Lower lobe of right lung (tissue), 2 donors: ENCODE measurements at regions not wholly inside any gene's neighbourhood (a gene's known extent, or its start where the extent isn't known, plus 50 kb on each side); places are given as distances from the start of the nearest gene placed in this dataset.

Source experiments
- ATAC-seq, 2 donors: fragments of 200-7000 bp; cut with Tn5 transposase; one replicate each; pipeline ENCODE4 v1.9.1; 2020 to 2022; ENCODE audit warnings: mild to moderate bottlenecking in 2 of 2, moderate library complexity in 2 of 2
- DNase-seq: peaks from one replicate; pipeline ENCODE4 v3.0.0-alpha.2; 2020
- H3K27ac ChIP-seq: fragments of 200-600 bp; one replicate; pipeline ENCODE4 v1.8.0; 2022
- H3K27me3 ChIP-seq: fragments of 200-600 bp; one replicate; pipeline ENCODE4 v1.8.0; 2022; ENCODE audit warnings: low read depth
- H3K36me3 ChIP-seq: fragments of 200-600 bp; one replicate; pipeline ENCODE4 v1.8.0; 2022; ENCODE audit warnings: mild to moderate bottlenecking
- H3K4me1 ChIP-seq: fragments of 200-600 bp; one replicate; pipeline ENCODE4 v1.8.0; 2022
- H3K4me3 ChIP-seq: fragments of 200-600 bp; one replicate; pipeline ENCODE4 v1.8.0; 2022; ENCODE audit warnings: mild to moderate bottlenecking
- H3K9me3 ChIP-seq: fragments of 200-600 bp; one replicate; pipeline ENCODE4 v1.8.0; 2022
- CTCF ChIP-seq: fragments of 200-600 bp; IDR thresholded peaks from one replicate; pipeline ENCODE4 v1.8.0; 2022; ENCODE audit warnings: antibody characterized with exemption, mild to moderate bottlenecking
- intact Hi-C: fragments of 100-400 bp; cut with DNase I; formaldehyde crosslinking; loops from one replicate; pipeline ENCODE4 v1.11.0; 2022
- donor health status: DM: no; HTN: yes; CAD: no; lungs with severe emphysema.

DNA sequence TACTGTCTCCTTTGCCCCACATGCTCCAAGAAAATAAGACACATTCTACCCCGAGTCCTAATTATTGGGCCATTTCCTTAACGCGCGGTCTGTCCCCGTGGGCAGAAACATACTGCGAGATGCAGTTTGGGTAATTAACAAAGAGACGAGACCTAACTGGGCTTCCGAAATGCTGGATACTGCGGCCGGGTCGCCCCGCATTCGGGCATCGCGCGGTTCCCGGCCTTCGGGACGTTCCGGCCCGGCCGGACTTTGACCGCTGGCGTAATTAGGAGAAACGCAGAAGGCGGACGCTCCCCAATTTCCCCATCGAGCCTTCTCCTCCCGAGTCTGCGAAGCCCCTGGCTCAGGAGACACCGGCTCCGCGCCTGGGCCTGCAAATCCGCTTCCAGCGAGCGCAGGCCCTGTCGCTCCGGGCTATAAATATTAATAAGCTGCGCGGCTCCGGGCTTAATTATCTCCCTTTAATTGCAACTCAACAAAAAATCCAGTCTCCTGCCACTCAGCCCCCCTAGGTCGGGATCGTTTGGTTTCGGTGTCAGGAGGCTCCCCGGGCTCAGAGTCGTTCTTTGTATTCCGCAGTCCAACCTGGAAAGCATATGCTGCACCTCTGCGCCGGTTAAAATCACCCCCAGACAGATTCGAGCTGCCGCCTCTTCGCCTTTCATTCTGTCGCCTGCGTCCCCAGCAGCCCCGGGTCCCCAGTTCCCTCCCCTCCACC is 131.5 kb downstream of the SPAG6 start:
- ATAC-seq (peak; percentile 6 to 12), DNase-seq (no peak)
- intact Hi-C loops: no loop called here
- peak overlapping the region; percentile 49 for H3K4me3 ChIP-seq
- peaks cover 63% of the 10 kb centered on the region for H3K27me3 ChIP-seq
- H3K9me3 ChIP-seq: no peaks in the 10 kb centered on the region
- no peaks in the 10 kb centered on the region for H3K36me3 ChIP-seq
- no peak for TF ChIP-seq CTCF
- H3K4me1 ChIP-seq: peaks cover 19% of the 10 kb centered on the region
- H3K27ac ChIP-seq: no peak overlapping the region

DNA sequence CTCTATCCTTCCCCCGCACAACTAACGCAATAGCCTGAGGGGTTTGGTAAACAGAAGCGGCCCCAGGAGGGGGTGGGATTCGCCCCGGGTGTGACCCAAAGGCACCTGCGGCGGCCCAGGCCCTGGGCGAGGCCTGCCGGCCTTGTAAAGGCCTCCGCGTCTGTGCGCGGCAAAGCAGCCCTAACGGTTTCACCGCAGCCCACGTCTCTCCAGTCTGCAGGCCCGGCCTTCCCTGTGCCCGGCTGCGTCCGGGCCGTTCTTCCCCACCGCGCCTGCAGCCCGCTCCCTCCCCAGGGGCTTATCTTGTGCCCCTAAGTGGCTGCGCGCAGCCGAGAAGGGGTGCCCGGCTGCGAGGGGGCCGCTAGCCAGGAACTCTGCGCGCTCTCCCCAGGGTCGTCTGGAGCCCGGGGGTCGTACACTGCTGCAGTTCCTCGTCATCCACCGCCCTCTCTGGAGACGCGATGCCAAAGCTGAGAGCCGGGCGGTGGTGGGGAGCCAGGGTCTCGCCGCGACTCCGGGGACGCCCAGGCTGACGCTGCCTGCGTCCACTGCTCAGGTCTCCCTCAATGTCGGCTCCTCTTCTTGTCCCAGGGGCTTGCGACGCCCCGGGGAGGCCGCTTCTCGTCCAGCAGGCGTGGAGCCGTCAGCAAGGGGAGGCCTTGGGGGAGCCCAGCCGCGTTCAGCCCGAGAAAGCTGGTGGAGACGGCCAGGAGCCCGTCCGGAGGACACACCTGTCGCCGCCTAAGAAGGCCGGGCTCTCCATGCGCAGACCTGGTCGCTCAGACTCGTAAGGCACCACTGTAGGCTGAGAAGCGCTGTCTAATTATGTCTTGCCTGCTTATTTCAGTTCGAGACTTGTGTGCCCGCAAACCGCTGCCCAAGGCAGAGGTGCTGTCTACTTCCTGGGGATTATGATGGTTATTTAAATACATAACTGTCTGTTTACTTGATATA is 132.3 kb downstream of the SPAG6 start:
- Histone ChIP-seq H3K36me3 (no peaks in the 10 kb centered on the region), H3K4me1 (peaks cover 19% of the 10 kb centered on the region), H3K27me3 (peaks cover 54% of the 10 kb centered on the region), H3K9me3 (no peaks in the 10 kb centered on the region), H3K27ac (no peak overlapping the region), H3K4me3 (no peak overlapping the region)
- no peak for DNase-seq
- intact Hi-C loops: no loop called here
- no peak for TF ChIP-seq CTCF
- no peak for ATAC-seq

- no peaks in the 10 kb centered on the region for H3K9me3 ChIP-seq
- H3K36me3 ChIP-seq: no peaks in the 10 kb centered on the region
- intact Hi-C loops: no loop called here
- no peak overlapping the region for H3K27ac ChIP-seq
- no peak overlapping the region for H3K4me3 ChIP-seq
- peaks cover 43% of the 10 kb centered on the region for H3K27me3 ChIP-seq
- peaks cover 19% of the 10 kb centered on the region for H3K4me1 ChIP-seq
- ATAC-seq (no peak), DNase-seq (no peak)
- TF ChIP-seq CTCF: no peak
Observed at GRCh38 chr10:22478555-22479334, 133.4 kb downstream of the SPAG6 start.

GRCh38 chr10:22479419-22479818 is 134.1 kb downstream of the SPAG6 start:
- TF ChIP-seq CTCF: no peak
- ATAC-seq: peak in 1 of 2 donors; percentile 25
- H3K4me1 ChIP-seq: peaks cover 19% of the 10 kb centered on the region
- intact Hi-C loops: no loop called here
- H3K4me3 ChIP-seq: no peak overlapping the region
- no peaks in the 10 kb centered on the region for H3K36me3 ChIP-seq
- no peak overlapping the region for H3K27ac ChIP-seq
- H3K27me3 ChIP-seq: peaks cover 36% of the 10 kb centered on the region
- H3K9me3 ChIP-seq: no peaks in the 10 kb centered on the region
- DNase-seq: no peak

DNA sequence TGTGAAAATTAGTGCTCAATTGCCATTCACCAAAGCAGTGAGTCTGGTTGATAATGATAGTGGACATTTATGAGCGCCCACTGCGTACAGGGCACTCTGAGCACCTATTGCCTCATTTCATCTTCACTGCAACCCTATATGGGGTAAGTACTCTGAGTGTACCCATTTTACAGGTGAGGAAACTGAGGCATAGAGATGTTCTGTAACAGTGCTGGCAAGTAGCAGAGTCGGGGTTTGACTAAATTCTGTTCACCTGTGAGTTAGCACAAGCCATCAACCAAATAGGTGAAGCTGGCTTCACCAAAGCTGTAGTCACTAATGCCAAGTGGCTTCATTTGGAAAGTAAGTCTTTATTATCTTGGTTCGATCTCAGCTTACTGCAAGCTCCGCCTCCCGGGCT is 135.8 kb downstream of the SPAG6 start:
- Histone ChIP-seq H3K27ac (no peak overlapping the region), H3K9me3 (no peaks in the 10 kb centered on the region), H3K27me3 (peaks cover 19% of the 10 kb centered on the region), H3K4me3 (no peak overlapping the region), H3K4me1 (peaks cover 9% of the 10 kb centered on the region), H3K36me3 (no peaks in the 10 kb centered on the region)
- no peak for DNase-seq
- no peak for ATAC-seq
- intact Hi-C loops: no loop called here
- no peak for TF ChIP-seq CTCF
